Hepatocyte (in vitro differentiated cells): ENCODE measurements at regions not wholly inside any gene's neighbourhood (a gene's known extent, or its start where the extent isn't known, plus 50 kb on each side); places are given as distances from the start of the nearest gene placed in this dataset.

Experiments
- DNase-seq: peaks from one replicate; pipeline ENCODE4 v3.0.0-alpha.2; 2016; ENCODE audit warnings: low spot score
- H2AFZ ChIP-seq: fragments of 200-600 bp; sonication (generic); 2 replicates; pipeline ENCODE4 v1.6.0; 2016; ENCODE audit warnings: antibody characterized with exemption, mild to moderate bottlenecking
- H3K27ac ChIP-seq: fragments of 200-600 bp; sonication (generic); 2 replicates; pipeline ENCODE4 v1.5.1; 2016; ENCODE audit warnings: mild to moderate bottlenecking
- H3K27me3 ChIP-seq: fragments of 200-600 bp; sonication (generic); 2 replicates; pipeline ENCODE4 v1.6.1; 2016
- H3K36me3 ChIP-seq: fragments of 200-600 bp; sonication (generic); replicated peaks from 2 replicates; pipeline ENCODE4 v1.5.1; 2016; ENCODE audit warnings: low read depth; ENCODE audit not compliant: insufficient read depth
- H3K4me1 ChIP-seq: fragments of 200-600 bp; sonication (generic); 2 replicates; pipeline ENCODE4 v1.5.1; 2016; ENCODE audit warnings: mild to moderate bottlenecking, moderate library complexity; ENCODE audit not compliant: insufficient read depth
- H3K4me2 ChIP-seq: fragments of 200-600 bp; sonication (generic); 2 replicates; pipeline ENCODE4 v1.6.0; 2016
- H3K4me3 ChIP-seq: fragments of 200-600 bp; sonication (generic); 2 replicates; pipeline ENCODE4 v1.5.1; 2016; ENCODE audit warnings: mild to moderate bottlenecking
- H3K79me2 ChIP-seq: fragments of 200-600 bp; sonication (generic); 2 replicates; pipeline ENCODE4 v1.6.0; 2017; ENCODE audit warnings: mild to moderate bottlenecking
- H3K9me2 ChIP-seq: fragments of 200-600 bp; sonication (generic); replicated peaks from 2 replicates; pipeline ENCODE4 v1.6.0; 2017; ENCODE audit warnings: mild to moderate bottlenecking; ENCODE audit not compliant: insufficient read depth
- H3K9me3 ChIP-seq: fragments of 200-600 bp; sonication (generic); 2 replicates; pipeline ENCODE4 v1.5.1; 2016; ENCODE audit warnings: low read depth, mild to moderate bottlenecking
- H4K20me1 ChIP-seq: fragments of 200-600 bp; sonication (generic); 2 replicates; pipeline ENCODE4 v1.6.0; 2016; ENCODE audit warnings: mild to moderate bottlenecking; ENCODE audit not compliant: insufficient read depth, poor library complexity, severe bottlenecking
- CTCF ChIP-seq: fragments of 200-600 bp; sonication (generic); IDR thresholded peaks from 2 replicates; pipeline ENCODE4 v1.5.1; 2016; ENCODE audit warnings: antibody characterized with exemption, mild to moderate bottlenecking; ENCODE audit not compliant: poor library complexity
- EZH2 ChIP-seq: fragments of 200-600 bp; sonication (generic); IDR thresholded peaks from 2 replicates; pipeline ENCODE4 v1.6.1; 2016; ENCODE audit warnings: antibody characterized with exemption, mild to moderate bottlenecking, borderline replicate concordance
- EZH2phosphoT487 ChIP-seq: fragments of 200-600 bp; sonication (generic); IDR thresholded peaks from one replicate; pipeline ENCODE4 v1.6.1; 2018; ENCODE audit warnings: antibody characterized with exemption, mild to moderate bottlenecking, low read depth, moderate library complexity; ENCODE audit not compliant: unreplicated experiment, severe bottlenecking
- WGBS: methylation state at CpG from one replicate; pipeline ENCODE4 v1.1.6; 2016; ENCODE audit warnings: low lambda C conversion rate; ENCODE audit errors: missing lambda C conversion rate; 5-methylcytosine and 5-hydroxymethylcytosine counted together

GRCh38 chr5:82352146-82352791 lies 74.1 kb upstream of the RPS23 start:
- no peaks in the 10 kb centered on the region for H4K20me1 ChIP-seq
- H3K27me3 ChIP-seq: no peaks in the 10 kb centered on the region
- H2AFZ ChIP-seq: no peak overlapping the region
- TF ChIP-seq EZH2phosphoT487: no peak
- TF ChIP-seq EZH2: no peak
- no peaks in the 10 kb centered on the region for H3K79me2 ChIP-seq
- no peaks in the 10 kb centered on the region for H3K36me3 ChIP-seq
- no peak overlapping the region for H3K4me2 ChIP-seq
- H3K4me1 ChIP-seq: peaks cover 6% of the 10 kb centered on the region
- no peak overlapping the region for H3K4me3 ChIP-seq
- DNase-seq: no peak
- 69% methylated on average over 7 of the region's 7 CpGs for WGBS
- peak overlapping the region; percentile 25 for H3K27ac ChIP-seq
- no peaks in the 10 kb centered on the region for H3K9me3 ChIP-seq
- H3K9me2 ChIP-seq: no peaks in the 10 kb centered on the region

DNA sequence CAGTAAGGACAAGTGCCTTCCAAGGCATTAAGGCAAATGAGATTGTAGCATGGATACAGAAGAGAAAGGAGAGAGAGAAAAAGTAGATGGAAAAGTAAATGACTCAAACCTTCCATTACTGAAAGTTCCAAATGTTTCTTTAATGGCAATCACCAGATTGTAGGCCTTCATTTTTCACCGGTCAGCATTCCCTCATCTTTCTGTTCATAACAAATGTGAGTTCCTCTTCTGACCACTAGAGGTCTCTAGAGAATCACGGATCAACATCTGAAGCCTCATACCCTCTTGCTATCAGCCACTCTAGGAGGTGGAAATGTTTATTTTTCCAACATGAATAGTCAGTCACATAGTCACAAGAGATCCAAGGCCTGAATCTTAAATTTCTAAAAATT lies 73.6 kb upstream of the RPS23 start:
- no peaks in the 10 kb centered on the region for H3K79me2 ChIP-seq
- H3K4me2 ChIP-seq: no peak overlapping the region
- 8% methylated on average over 2 of the region's 2 CpGs for WGBS
- H3K36me3 ChIP-seq: no peaks in the 10 kb centered on the region
- H3K27me3 ChIP-seq: no peaks in the 10 kb centered on the region
- no peaks in the 10 kb centered on the region for H3K9me2 ChIP-seq
- H4K20me1 ChIP-seq: no peaks in the 10 kb centered on the region
- H3K27ac ChIP-seq: peak overlapping the region; percentile 25
- H3K4me1 ChIP-seq: peaks cover 10% of the 10 kb centered on the region
- no peak for TF ChIP-seq EZH2
- TF ChIP-seq CTCF: peak; percentile 67
- no peak for TF ChIP-seq EZH2phosphoT487
- no peak overlapping the region for H3K4me3 ChIP-seq
- peak; percentile 75 for DNase-seq
- H3K9me3 ChIP-seq: no peaks in the 10 kb centered on the region
- H2AFZ ChIP-seq: no peak overlapping the region

DNA sequence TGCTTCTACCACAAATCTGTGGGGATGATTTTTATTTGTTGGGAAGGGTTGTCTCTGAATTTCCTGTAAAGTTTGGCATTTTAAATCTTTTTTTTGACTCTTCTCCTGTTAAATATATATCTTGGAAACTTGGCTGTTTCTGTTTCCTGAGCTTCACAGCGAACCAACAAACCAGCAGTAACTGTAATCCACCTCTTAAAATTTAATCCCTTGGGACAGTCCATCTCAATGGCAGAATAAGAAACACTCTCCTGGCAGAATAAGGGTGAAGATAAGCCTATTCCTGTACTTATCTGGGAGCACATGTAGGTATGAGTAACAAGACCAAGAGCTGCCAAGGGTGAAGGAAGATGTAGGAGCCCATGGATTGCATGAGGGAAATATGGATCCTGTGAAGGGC lies 73.1 kb upstream of the RPS23 start:
- no peak overlapping the region for H2AFZ ChIP-seq
- H3K9me3 ChIP-seq: no peaks in the 10 kb centered on the region
- no peaks in the 10 kb centered on the region for H3K79me2 ChIP-seq
- no peak overlapping the region for H3K4me2 ChIP-seq
- H3K4me3 ChIP-seq: no peak overlapping the region
- peaks cover 12% of the 10 kb centered on the region for H3K4me1 ChIP-seq
- no peaks in the 10 kb centered on the region for H3K36me3 ChIP-seq
- no peaks in the 10 kb centered on the region for H3K27me3 ChIP-seq
- TF ChIP-seq CTCF (no peak), EZH2 (no peak), EZH2phosphoT487 (no peak)
- WGBS: 70% methylated on average over 1 of the region's 1 CpG
- no peak for DNase-seq
- no peaks in the 10 kb centered on the region for H3K9me2 ChIP-seq
- H3K27ac ChIP-seq: peak overlapping the region; percentile 9
- no peaks in the 10 kb centered on the region for H4K20me1 ChIP-seq

DNA sequence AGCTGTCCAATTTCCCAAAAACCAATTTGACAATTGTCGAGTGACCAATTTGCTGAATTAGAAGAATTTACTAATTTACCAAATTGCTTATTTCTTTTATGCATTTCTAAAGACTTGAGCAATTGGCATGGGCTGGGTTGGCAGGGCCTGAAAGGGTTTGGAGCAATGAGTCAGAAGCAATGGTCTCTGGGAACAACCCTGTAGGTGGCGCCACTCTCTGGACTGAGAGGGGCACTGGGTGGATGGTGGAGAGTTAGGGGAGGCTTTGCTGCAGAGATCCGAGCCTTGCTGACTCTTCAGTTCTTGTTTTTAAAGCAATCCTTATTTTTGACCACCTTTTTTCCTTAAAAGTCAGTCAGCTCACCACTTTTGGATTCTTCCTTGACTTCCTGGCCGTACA lies 71.5 kb upstream of the RPS23 start:
- Histone ChIP-seq H3K4me2 (no peak overlapping the region), H3K4me3 (no peak overlapping the region), H2AFZ (no peak overlapping the region), H3K9me3 (no peaks in the 10 kb centered on the region), H3K27ac (no peak overlapping the region), H3K36me3 (no peaks in the 10 kb centered on the region), H3K79me2 (no peaks in the 10 kb centered on the region), H3K4me1 (peaks cover 12% of the 10 kb centered on the region), H4K20me1 (no peaks in the 10 kb centered on the region), H3K9me2 (no peaks in the 10 kb centered on the region), H3K27me3 (no peaks in the 10 kb centered on the region)
- WGBS: 85% methylated on average over 4 of the region's 4 CpGs
- DNase-seq: peak; percentile 32
- TF ChIP-seq CTCF (peak; percentile 26), EZH2 (no peak)
